OCI-M1 (cell line): ENCODE measurements at regions not wholly inside any gene's neighbourhood (a gene's known extent, or its start where the extent isn't known, plus 50 kb on each side); places are given as distances from the start of the nearest gene placed in this dataset.
"Not testable (repeated sequence)": the region's sequence is repeated elsewhere in the genome, so short reads cannot be mapped to it uniquely, and the experiment has no call there.

ENCODE experiments used
- DNase-seq: peaks from one replicate; lab custom pipeline; 2025; lab: John Stamatoyannopoulos, UW

DNA sequence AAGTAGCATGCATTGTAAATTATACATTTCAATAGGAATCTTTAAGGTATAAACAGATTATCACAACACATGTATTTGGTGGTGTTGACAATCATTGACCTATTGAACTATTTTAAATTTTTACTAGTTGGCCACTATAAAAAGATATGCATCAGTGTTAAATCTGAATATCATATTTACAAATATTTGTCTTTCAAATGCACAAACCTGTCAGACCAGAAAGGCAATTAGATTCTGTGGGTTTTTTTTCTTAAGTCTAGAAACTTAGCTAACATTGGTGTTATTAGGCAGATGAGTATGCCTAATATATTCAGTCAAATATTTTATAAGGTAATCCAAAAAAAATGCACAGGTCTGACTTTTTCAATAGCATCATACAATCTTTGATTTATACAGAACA lies 241.4 kb upstream of the DGKB start:
- no peak for DNase-seq

DNA sequence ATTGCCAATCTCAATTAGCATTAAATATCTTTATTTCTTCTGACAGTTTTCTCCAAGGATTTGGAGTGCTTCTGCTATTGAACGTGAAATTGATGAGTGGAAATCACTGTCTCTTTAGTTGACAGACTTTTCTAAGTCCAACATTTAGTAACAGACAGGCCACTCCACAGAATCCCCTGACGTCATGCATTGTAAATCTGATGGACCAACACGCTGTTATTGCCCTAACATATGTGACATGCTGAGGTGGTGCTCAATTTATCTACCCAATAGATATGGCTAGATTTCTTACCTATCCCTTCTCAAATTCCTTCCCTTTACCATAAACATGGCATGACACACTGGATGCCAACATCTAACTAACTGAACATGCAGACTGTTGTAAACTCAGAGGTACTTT lies 240.6 kb upstream of the DGKB start:
- no peak for DNase-seq

DNA sequence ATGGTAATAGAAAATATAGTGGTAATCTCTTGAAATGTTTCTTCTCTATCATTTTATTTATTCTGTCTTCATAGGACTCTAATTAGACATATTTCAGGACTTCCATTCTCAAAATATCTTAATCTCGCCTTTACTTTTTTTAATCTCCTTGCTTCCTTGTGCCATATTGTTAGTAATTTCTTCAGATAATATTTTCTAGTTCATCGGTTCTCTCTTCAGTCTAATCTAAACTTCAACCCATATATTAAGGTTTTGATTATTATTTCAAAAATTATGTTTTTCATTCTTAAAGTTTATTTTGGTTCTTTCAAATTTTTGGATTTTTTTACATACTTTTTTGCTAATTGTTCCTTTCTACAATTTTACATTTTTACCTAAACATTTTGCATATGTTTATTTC lies 237.9 kb upstream of the DGKB start:
- DNase-seq = no peak

DNA sequence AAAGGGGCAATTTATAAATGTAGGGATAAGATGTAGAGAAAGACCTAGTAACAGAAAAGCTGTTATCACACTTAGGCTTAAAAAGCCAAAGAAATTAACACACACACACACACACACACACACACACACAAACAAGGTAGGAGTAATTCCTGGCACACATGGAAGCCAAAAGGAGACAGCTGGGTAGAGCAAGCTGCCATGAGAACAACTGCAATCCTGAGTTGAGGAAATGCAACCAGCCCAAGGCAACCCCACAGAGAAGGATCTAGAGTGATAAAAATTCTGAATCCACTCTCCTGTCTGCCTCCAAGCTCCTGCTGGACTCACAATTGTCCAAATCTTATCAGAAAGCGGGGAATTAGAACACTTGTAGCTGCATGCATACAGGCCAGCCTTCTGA lies 229.1 kb upstream of the DGKB start:
- no peak for DNase-seq

DNA sequence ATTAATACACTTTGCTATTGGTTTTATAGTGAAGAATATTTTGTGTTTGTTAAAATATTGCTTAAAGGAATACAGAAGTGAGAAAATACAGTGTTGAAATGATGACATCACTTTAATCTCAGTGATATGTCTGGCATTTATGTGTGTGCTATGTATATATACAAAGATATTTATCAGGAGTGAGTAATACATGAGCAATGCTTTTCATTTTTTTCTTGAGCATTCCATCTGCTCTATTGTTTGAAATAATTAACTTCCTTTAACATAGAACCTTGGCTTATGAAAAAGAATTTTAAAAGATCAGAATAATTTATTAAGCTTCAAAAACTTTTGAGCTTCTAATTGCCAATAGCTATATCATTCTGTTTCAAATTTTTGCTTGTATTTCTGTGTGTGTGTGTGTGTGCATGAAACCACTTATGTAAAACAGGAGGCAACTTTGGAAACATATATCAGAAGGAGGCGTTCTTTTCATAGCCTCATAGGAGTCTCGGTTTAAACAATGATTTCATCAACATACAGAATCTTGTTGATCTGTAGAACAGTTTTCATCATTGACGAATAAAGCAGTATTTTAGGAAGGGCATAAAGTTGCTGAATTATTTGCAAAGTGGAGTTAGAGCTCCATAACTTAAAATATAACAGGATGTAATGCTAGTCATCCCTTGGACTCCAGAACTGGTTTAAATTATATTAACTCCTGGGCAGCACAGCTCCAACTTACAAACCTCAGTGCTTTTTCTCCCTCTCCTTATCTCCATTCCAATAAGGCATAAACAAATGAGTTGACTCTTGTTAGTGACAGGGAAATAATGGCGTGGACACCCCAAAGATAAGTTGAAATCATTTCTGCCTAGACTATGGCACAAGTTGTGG lies 228.4 kb upstream of the DGKB start:
- no peak for DNase-seq

DNA sequence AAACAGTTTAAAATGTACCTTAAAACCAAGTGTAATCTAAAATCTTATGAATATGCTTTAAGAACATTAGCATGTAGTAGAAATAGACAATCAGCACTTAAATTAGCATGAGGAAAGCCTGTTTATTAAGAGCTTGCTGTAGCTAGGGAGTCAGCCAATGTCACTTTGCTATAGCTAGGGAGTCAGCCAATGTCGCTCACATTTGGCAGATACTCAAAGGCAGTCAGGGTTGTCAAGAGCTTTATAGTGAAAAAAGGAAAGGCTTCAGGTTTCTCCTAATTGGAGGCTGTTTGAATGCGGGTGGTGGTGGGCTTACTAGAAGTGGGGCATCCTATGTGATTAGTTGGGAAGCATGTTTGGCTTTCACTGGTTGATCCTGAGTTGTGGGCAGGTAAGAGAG lies 226.2 kb upstream of the DGKB start:
- no peak for DNase-seq

DNA sequence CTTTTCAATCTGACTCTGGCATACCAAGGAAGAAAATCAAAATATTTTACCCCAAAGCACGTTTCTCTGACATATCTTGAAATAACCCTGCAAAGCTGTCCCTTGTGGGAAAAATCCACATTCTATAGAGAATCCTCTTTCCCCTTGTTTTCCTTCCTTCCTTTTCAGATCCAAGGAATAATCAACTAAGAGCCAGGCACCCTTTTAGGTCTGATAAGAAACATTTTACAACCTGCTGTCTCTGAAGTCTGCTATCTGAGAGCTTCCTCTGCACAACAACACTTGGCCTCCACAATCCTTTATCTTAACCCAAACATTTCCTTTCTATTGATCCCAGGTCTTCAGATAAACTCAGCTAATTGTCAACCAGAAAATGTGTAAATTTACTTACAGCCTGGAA lies 224.1 kb upstream of the DGKB start:
- peak; percentile 9 for DNase-seq

DNA sequence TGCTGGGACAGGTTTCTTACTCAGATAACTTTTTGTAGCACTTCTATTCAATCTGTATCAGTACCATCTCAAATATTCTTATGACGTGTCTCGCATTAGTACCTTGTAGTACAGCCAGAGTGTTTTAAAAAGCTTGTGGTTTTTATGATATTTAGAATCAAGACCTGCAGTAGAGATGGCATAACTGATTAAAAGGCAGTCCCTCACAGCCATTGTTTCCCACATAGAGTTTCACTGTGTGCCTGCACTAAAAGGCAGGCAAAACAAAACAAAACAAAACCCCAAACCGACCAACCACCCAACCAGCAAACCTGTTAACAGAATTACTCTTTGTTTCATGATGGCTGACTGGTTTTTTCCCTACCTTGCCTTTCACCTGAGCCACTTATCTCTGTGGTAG lies 221.3 kb upstream of the DGKB start:
- DNase-seq = no peak

DNA sequence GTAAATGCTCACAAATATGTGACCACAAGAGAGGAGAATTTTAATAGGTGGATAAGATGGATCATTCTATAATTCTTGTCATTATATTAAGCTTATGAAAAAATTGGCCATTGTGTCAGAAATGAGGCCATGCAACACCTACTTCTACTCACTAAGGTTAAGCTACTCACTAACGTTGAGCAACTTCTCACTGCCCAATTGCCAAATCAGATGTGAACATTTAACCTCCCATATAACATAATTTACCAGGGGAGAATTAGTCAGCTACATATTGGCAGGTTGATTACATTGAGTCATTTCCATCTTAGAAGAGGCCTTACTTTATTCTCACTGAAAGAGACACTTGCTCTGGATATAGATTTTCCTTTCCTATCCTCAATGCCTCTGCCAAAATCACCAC lies 211.2 kb upstream of the DGKB start:
- DNase-seq = no peak

DNA sequence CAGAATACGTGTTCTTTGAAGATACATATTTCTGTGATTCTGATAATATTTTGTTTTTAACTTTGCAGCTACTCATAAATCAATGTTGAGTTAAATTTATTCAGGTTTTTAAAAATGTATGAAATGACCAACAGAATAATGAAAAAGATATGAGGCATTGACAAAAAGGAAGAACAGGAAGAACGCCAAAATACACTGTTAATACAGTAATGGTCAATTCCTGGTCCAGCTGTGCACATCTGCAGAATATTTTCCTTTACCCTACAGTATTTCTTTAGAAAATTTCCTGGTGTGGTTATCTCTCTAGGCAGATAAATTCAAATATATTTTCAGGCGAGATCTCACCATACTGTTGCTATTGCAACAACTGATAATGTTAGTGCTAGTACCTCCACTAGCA lies 203.2 kb upstream of the DGKB start:
- DNase-seq = no peak

DNA sequence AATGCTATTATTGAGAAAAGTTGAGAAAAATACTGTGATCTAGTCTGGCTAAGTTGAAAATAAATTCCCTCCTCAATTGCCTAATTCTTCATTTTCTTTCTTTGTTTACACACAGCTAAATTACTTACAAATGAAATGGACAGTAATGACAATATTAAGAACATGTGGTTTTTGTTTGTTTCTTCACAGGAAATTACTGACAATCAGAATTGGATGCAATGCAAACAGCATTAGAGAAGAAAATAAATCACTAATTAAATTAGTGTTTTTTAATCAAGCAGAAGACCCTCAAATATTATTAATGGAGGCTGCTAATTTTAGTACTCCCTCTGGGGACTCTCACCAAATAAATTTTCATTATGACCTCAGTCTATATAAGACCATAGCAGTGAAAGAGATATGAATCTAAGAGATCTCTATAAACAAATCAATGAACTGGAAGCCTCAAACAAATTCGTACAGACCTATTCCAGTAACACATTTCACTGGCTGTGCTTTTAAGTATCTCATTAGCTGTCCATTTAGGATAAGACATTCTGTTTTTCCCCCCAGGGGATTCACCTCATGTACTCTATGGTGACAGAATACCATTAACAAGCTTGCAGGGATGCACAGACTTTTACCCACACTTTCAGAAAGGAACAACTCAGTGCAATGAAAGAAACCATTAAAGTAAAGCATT lies 202.0 kb upstream of the DGKB start:
- no peak for DNase-seq

DNA sequence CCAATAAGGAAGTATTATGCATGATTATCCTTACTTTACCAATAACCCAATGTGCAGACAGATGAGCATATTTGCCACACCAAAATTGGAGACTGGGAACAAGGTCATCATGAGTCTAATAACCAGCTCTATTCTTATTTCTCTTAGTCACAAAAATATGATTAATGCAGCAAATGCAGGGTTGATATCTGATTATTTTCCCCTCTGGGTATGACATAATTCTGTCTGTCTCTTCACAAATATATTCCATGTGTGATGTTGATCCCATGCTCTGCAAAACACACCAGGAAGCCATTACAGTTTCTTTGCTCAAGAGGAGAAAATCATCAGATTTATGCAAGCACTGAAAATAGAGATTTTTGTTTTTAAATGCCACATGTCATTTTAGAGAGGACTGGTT lies 196.5 kb upstream of the DGKB start:
- no peak for DNase-seq

DNA sequence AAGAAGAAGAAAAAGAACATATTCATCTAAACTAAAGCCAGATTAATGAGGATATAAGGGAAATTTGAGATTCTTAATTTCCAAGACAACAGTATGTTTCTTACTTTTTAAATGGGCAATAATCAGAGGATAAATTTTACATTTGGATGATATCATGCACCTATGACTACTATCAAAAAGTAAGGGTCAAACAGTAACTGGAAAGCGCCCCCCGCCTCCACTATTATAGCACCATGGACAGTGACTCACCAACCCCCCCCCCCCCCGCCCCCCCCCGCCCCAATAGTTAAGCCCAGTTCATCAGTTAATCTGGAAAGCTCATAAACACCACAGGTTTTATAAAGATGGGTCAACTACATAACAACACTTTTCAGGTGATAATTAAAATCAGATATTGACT lies 194.3 kb upstream of the DGKB start:
- DNase-seq = no peak

DNA sequence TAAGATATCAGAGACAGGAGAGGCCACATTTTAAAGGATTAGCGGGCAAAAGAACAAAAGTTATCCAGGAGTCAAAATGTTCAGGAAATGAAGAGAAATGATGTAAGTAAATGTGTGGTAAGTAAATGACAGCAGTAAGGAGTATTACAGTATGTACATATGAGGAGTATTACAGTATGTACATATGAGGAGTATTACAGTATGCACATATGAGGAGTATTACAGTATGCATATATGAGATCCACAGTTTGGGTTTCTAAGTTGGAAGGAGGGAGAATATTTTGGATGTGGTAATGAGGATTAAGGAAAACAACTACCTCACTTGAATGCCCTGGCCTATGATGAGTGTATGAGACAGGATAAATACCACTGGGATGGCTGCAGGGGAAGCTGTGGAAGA lies 192.4 kb upstream of the DGKB start:
- DNase-seq = no peak

DNA sequence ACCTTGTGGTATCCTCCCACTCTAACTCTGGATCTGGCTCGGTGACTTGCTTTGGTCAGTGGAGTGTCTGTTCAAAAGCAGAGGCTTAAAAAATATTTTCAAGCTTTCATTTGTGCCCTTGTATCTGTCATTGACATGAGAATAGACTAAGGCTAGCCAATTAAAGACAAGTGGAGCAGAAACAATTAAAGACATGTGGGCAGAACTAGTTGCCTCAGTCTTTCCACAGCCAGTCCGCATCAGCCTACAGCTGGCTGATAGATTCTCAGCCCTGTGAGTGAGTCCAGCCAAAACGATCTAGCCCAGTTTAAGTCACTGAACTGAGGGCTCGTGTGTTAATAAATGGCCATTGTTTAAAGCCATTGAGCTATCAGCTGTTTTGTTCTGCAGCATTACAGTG lies 185.2 kb upstream of the DGKB start:
- DNase-seq = no peak

DNA sequence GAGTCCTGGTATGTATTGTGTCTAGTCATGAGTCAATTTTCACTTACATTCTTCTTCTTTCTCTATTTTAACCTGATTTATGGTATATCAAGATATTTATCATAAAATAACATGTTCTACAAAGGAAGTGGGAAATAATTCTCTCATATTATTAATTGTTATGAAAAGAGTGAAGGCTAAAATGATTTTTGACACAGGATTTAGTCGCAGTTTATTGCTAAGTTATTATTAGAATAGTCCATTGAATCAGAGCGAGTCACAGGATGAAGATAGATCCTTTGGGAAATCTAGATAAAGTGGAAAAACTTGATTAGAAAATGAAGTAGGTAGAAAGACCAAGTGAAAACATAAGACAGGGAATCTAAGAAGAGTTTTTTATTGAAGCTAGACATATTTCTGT lies 184.3 kb upstream of the DGKB start:
- no peak for DNase-seq

DNA sequence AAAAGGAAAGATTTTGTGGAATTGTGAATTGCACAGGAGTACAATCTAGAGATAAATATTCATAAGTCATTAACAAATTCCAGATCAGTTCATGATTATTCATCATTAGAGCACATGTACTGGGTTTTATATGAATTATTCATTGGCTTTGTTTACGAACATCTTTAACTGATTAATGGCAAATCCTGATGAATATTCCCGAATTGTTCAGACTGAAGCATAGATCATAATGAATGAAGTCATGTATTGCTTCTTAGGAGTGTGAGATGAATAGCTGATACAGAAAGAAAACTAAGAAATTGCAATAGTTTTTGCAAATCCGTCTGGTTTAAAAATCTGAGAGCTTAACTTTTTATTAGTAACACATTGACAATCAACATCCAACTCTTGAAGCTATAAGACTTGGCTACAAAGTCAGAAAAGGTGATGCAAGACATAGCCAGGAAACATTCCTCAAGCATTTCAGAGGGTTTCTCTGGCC lies 183.6 kb upstream of the DGKB start:
- no peak for DNase-seq

DNA sequence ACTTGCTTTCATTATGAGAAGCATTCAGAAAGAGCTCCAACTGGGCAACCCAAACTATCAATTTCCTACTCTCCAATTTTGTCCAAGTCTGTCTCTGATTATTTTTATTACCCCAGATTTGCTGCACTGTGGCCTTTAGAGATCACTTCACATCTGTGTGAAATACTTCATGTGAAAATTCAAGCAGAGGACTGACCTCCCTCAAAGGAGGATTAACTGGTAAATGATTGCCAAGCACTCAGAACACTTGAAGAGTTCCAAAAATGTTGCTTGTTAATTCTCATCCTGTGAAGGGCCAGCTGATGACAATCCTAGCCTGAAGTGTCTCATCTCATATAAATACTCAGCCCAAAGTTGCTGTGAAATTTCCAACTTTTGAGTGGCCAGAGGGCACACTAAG lies 182.8 kb upstream of the DGKB start:
- DNase-seq = no peak

DNA sequence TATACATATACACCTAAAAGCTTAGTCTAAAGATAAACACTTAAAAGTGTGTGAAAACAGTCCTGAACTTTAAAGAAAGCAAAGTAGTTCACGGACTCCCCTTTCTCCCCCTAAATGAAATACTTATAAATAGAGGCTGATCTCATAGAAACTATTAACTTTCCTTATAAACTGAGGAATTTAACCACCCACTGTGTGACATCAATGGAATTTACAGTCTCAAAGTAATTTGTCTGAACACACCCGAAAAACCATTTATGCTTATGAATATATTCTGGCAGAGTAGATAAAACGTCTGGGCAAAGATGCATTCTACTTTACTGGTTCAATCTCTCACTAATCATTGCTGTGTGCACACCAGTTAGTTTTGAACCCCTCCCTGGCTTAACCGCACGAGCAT lies 181.8 kb upstream of the DGKB start:
- DNase-seq = no peak

DNA sequence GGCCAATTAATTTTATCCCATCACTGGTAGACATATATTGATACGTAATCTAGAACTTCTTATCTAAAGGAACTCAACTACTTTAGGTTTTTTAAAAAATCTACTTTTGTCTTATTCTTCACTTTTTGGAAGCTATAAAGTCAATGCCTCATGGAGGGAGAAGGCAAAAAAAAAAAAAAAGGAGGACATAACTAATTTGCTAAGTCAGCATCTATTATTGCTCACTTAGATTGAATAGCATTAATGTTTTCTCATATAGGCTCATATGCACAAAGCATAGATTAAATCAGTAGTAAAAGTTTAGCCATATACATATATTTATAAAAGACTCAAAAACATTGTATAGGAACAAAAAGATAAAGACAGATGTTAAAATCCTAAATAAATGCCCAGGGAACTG lies 179.3 kb upstream of the DGKB start:
- no peak for DNase-seq

DNA sequence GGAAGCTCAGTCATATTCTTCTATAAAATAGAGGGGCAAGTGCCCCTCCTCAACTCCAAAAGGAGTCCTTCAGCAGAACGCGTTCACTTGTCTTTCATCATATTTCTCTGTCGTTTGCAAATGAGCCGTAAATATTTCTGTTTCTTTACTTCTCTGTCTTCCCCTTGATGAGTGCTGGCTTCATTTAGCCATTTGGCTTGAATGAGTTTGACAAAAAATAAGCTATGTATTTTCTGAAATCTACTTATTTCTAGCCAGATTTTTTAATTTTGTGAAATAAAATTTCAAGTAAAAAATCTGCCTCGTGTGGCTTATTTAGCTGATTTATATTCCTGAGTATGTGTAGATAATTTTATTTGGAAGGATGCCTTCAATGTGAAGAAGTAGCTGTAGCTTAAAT lies 170.8 kb upstream of the DGKB start:
- no peak for DNase-seq

DNA sequence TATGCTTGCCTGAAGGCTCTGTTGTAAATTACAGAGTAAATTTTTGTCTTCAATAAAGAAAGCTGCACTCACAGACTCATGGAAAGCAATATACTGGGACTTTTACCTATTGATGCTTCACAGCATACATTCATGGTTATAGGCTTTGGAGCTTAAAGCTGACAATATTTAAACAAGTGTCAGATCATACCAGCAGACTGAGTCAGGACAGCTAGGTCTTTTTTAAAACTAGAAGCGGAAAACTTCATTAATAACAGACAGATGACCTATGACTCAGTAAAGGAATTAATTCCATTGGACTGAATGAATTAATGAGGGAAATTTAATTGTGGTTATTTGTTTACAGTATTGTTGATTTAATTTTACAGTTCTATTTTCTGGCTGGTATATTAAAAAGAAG lies 165.8 kb upstream of the DGKB start:
- no peak for DNase-seq

DNA sequence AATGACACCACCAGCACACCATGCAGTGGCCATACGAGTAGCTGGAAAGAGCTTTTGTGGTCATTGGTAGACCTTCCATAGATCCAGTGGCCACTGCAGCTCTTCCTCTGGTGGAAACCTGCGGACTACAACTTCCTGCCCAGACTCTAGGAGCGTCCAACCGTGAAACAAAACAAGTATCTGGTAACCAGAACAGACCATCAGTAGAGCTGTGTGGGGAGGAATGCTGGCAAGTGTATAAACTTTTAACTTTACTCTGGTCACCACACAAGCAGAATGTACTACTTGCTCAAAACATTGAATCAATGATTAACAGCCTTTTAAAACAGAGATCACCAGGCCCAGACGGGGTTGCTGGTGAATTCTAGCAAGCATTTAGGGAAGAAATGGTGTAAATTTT lies 154.7 kb upstream of the DGKB start:
- DNase-seq = no peak

DNA sequence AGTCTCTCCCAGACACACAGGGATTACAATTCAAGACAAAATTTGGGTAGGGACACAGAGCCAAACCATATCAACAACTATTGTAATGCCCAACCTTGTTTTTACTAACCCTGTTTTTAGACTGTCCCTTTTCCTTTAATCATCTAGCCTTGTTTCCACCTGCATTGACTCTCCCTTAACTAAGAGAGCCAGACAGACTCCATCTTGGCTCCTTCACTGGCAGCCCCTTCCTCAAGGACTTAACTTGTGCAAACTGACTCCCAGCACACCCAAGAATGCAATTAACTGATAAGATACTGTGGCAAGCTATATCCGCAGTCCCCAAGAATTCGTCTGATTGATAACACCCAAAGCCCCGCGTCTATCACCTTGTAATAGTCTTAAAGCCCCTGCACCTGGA lies 151.8 kb upstream of the DGKB start:
- not testable (repeated sequence) for DNase-seq
